Testis (tissue), 2 donors: ENCODE measurements at regions not wholly inside any gene's neighbourhood (a gene's known extent, or its start where the extent isn't known, plus 50 kb on each side); places are given as distances from the start of the nearest gene placed in this dataset.

ENCODE experiments used
- DNase-seq: peaks from one replicate; pipeline ENCODE4 v3.0.0-alpha.2; 2019
- H3K27ac ChIP-seq, 2 donors: fragments of 200-600 bp; sonication (generic); one replicate each; pipeline ENCODE4 v1.5.1; 2019
- H3K27me3 ChIP-seq: fragments of 200-600 bp; sonication (generic); one replicate; pipeline ENCODE4 v1.5.1; 2019
- H3K36me3 ChIP-seq: fragments of 200-600 bp; sonication (generic); one replicate; pipeline ENCODE4 v1.5.1; 2017; ENCODE audit warnings: low read depth; ENCODE audit errors: missing control alignments
- H3K4me1 ChIP-seq: fragments of 200-600 bp; sonication (generic); one replicate; pipeline ENCODE4 v1.5.1; 2019
- H3K4me3 ChIP-seq, 2 donors: fragments of 200-600 bp; sonication (generic); one replicate each; pipeline ENCODE4 v1.5.1; 2017 to 2019
- H3K9me3 ChIP-seq: fragments of 200-600 bp; sonication (generic); one replicate; pipeline ENCODE4 v1.5.1; 2017
- POLR2A ChIP-seq: fragments of 450-650 bp; IDR thresholded peaks from one replicate; pipeline ENCODE4 v1.6.1; 2017; ENCODE audit warnings: antibody characterized with exemption, mild to moderate bottlenecking, moderate library complexity
- WGBS, 2 donors: methylation state at CpG; one replicate each; pipeline ENCODE4 v1.1.5; 2018; 5-methylcytosine and 5-hydroxymethylcytosine counted together
- intact Hi-C: fragments of 100-400 bp; cut with DNase I; formaldehyde crosslinking; loops from one replicate; pipeline ENCODE4 v1.15.1; 2023; ENCODE audit warnings: low total_unique reads
- TF ChIP-seq, protein P1 (sequence below), 3 experiments: fragments of 450-650 bp in 2 of 3; fragments of 200-600 bp in 1 of 3; sonication (generic) in 1 of 3; IDR thresholded peaks; one replicate each; pipeline ENCODE4 v1.5.1; 2016 to 2019; ENCODE audit warnings: antibody characterized with exemption in 3 of 3, mild to moderate bottlenecking in 2 of 3, moderate library complexity in 1 of 3

- 46 to 61% methylated on average over 3 to 5 of the region's 5 CpGs for WGBS, 2 donors
- intact Hi-C loops: no loop called here
- Histone ChIP-seq H3K27me3 (no peaks in the 10 kb centered on the region), H3K27ac (no peak overlapping the region), H3K4me1 (no peaks in the 10 kb centered on the region), H3K9me3 (no peaks in the 10 kb centered on the region), H3K36me3 (no peaks in the 10 kb centered on the region), H3K4me3 (no peak overlapping the region)
- DNase-seq: peak; percentile 38
- TF ChIP-seq, protein P1, sequence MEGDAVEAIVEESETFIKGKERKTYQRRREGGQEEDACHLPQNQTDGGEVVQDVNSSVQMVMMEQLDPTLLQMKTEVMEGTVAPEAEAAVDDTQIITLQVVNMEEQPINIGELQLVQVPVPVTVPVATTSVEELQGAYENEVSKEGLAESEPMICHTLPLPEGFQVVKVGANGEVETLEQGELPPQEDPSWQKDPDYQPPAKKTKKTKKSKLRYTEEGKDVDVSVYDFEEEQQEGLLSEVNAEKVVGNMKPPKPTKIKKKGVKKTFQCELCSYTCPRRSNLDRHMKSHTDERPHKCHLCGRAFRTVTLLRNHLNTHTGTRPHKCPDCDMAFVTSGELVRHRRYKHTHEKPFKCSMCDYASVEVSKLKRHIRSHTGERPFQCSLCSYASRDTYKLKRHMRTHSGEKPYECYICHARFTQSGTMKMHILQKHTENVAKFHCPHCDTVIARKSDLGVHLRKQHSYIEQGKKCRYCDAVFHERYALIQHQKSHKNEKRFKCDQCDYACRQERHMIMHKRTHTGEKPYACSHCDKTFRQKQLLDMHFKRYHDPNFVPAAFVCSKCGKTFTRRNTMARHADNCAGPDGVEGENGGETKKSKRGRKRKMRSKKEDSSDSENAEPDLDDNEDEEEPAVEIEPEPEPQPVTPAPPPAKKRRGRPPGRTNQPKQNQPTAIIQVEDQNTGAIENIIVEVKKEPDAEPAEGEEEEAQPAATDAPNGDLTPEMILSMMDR (IDR thresholded peaks at IDR 0.05): no peak
- no peak for TF ChIP-seq POLR2A
Observed at GRCh38 chr7:153440715-153441114, 611.5 kb upstream of the DPP6 start.

DNA sequence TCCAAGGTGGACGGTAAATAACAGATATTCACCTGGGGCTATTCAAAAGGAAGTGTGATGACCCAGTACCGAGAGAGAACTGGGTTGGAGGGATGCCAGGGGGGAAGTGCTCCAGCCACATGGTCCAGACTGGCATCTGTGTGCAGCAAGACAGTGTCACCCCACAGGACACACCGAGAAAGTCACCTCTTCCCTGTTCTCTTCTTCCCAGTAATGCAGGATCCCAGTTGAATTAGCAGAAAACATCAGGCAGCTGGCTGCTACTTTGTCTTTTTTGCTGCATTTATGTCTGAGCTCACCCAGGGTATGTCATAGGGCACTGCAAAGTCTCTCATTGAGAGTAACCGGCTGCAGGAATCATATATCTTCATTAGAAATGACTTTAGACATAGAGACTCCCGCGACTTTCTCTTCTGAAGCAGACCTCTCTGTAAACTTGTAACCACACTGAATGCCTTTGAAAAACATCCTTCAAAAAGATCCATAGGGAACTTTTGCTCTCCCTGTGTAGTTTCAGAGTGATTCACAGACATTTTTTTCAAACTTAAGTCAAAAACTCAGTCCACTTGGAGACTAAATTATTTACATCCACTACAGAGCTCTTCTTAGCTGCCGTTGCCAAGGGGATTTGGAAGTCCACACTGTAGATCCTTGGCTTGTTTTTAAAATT lies 609.0 kb upstream of the DPP6 start:
- H3K9me3 ChIP-seq: no peaks in the 10 kb centered on the region
- 49 to 57% methylated on average over 6 to 7 of the region's 7 CpGs for WGBS, 2 donors

DNA sequence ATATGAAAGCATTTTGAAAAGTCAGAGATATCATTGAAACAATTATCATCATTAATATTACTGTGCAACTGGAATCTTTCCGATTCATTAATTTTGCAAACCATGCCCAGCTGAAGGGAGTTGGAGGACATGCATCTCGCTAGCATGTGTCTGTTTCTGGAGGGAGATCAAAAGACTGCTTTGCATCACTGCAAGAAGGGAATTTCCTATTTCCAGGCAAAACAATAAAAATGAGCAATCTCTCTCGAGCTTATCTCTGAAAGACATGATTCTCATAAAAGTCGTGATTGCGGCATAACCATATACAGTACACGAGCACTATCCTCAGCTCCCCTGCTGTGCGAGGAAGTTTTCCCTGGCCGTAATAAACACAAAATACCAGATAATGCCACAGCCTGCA lies 607.6 kb upstream of the DPP6 start:
- H3K27ac ChIP-seq: no peak overlapping the region
- H3K9me3 ChIP-seq: no peaks in the 10 kb centered on the region
- no peak for DNase-seq
- TF ChIP-seq, protein P1 (IDR thresholded peaks at IDR 0.05): no peak
- no peak for TF ChIP-seq POLR2A
- intact Hi-C loops: no loop called here
- H3K4me1 ChIP-seq: no peaks in the 10 kb centered on the region
- WGBS, 2 donors: 59 to 70% methylated on average over 8 of the region's 8 CpGs
- no peaks in the 10 kb centered on the region for H3K36me3 ChIP-seq
- no peaks in the 10 kb centered on the region for H3K27me3 ChIP-seq
- H3K4me3 ChIP-seq: no peak overlapping the region

More for the DNA sequence above, 609.0 kb upstream of the DPP6 start:
- no peaks in the 10 kb centered on the region for H3K36me3 ChIP-seq
- H3K4me1 ChIP-seq: no peaks in the 10 kb centered on the region
- H3K27me3 ChIP-seq: no peaks in the 10 kb centered on the region
- H3K27ac ChIP-seq: no peak overlapping the region
- no peak for TF ChIP-seq POLR2A
- TF ChIP-seq, protein P1 (IDR thresholded peaks at IDR 0.05): no peak
- intact Hi-C loops: no loop called here
- DNase-seq: no peak
- no peak overlapping the region for H3K4me3 ChIP-seq

- WGBS, 2 donors: 47 to 74% methylated on average over 5 of the region's 5 CpGs
- H3K9me3 ChIP-seq: no peaks in the 10 kb centered on the region
- H3K36me3 ChIP-seq: no peaks in the 10 kb centered on the region
- H3K4me3 ChIP-seq: no peak overlapping the region
- TF ChIP-seq, protein P1 (IDR thresholded peaks at IDR 0.05): no peak
- intact Hi-C loops: no loop called here
- H3K27me3 ChIP-seq: no peaks in the 10 kb centered on the region
- no peak overlapping the region for H3K27ac ChIP-seq
- H3K4me1 ChIP-seq: no peaks in the 10 kb centered on the region
- DNase-seq: no peak
Observed at GRCh38 chr7:153445641-153446040, 606.6 kb upstream of the DPP6 start.

- TF ChIP-seq, protein P1 (IDR thresholded peaks at IDR 0.05): no peak
- TF ChIP-seq POLR2A: no peak
- H3K27me3 ChIP-seq: no peaks in the 10 kb centered on the region
- DNase-seq: no peak
- no peaks in the 10 kb centered on the region for H3K9me3 ChIP-seq
- no peaks in the 10 kb centered on the region for H3K36me3 ChIP-seq
- intact Hi-C loops: no loop called here
- no peak overlapping the region for H3K27ac ChIP-seq
- H3K4me1 ChIP-seq: no peaks in the 10 kb centered on the region
- H3K4me3 ChIP-seq: no peak overlapping the region
- WGBS, 2 donors: 82 to 92% methylated on average over 2 of the region's 2 CpGs
Observed at GRCh38 chr7:153446490-153446889, 605.7 kb upstream of the DPP6 start.
